Upper lobe of left lung (tissue), 6 donors: ENCODE measurements at regions not wholly inside any gene's neighbourhood (a gene's known extent, or its start where the extent isn't known, plus 50 kb on each side); places are given as distances from the start of the nearest gene placed in this dataset.
"Not testable (repeated sequence)": the region's sequence is repeated elsewhere in the genome, so short reads cannot be mapped to it uniquely, and the experiment has no call there.

Experiments
- ATAC-seq, 2 donors: fragments of 200-7000 bp; cut with Tn5 transposase; one replicate each; pipeline ENCODE4 v1.9.1; 2022; ENCODE audit warnings: mild to moderate bottlenecking in 2 of 2, moderate library complexity in 2 of 2; ENCODE audit not compliant: low FRiP score in 2 of 2
- DNase-seq, 2 donors: peaks; one replicate each; pipeline ENCODE4 v3.0.0-alpha.2; 2019 to 2020
- H3K27ac ChIP-seq, 4 donors: fragments of 200-600 bp; sonication (generic); one replicate each; pipeline ENCODE4 v1.5.1; 2016 to 2019
- H3K27me3 ChIP-seq, 4 donors: fragments of 200-600 bp; sonication (generic); one replicate each; pipeline ENCODE4 v1.5.1; 2017 to 2019
- H3K36me3 ChIP-seq, 4 donors: fragments of 200-600 bp; sonication (generic); one replicate each; pipeline ENCODE4 v1.5.1; 2016 to 2019
- H3K4me1 ChIP-seq, 4 donors: fragments of 200-600 bp; sonication (generic); one replicate each; pipeline ENCODE4 v1.5.1; 2018 to 2019
- H3K4me3 ChIP-seq, 4 donors: fragments of 200-600 bp; sonication (generic); one replicate each; pipeline ENCODE4 v1.5.1; 2017 to 2019; ENCODE audit warnings: mild to moderate bottlenecking in 2 of 4, moderate library complexity in 1 of 4
- H3K9me3 ChIP-seq, 4 donors: fragments of 200-600 bp; sonication (generic); one replicate each; pipeline ENCODE4 v1.5.1; 2018 to 2019
- EP300 ChIP-seq, 4 donors: sonication (generic); formaldehyde crosslinking; IDR thresholded peaks; one replicate each; pipeline ENCODE4 v1.5.1; 2017; ENCODE audit warnings: antibody characterized with exemption in 4 of 4, control low read depth in 2 of 4
- POLR2A ChIP-seq, 4 donors: fragments of 450-650 bp; IDR thresholded peaks; one replicate each; pipeline ENCODE4 v1.5.1; 2016 to 2017; ENCODE audit warnings: antibody characterized with exemption in 4 of 4, mild to moderate bottlenecking in 2 of 4
- POLR2AphosphoS5 ChIP-seq, 2 donors: sonication (generic); formaldehyde crosslinking; IDR thresholded peaks; one replicate each; pipeline ENCODE4 v1.5.1; 2017; ENCODE audit warnings: antibody characterized with exemption in 2 of 2
- WGBS, 2 donors: methylation state at CpG; one replicate each; pipeline ENCODE4 v1.1.5; 2017 to 2018; 5-methylcytosine and 5-hydroxymethylcytosine counted together
- TF ChIP-seq, protein P1 (sequence below), 6 experiments: fragments of 450-650 bp in 4 of 6; fragments of 200-600 bp in 2 of 6; sonication (generic) in 2 of 6; IDR thresholded peaks; one replicate each; pipeline ENCODE4 v1.5.1; 2016 to 2019; ENCODE audit warnings: antibody characterized with exemption in 6 of 6
- donor health status: DM: no; HTN: no; CAD: no; lungs with moderate emphysema.
- donor health status: DM: no; HTN: yes; CAD: no; lungs with severe emphysema.

DNA sequence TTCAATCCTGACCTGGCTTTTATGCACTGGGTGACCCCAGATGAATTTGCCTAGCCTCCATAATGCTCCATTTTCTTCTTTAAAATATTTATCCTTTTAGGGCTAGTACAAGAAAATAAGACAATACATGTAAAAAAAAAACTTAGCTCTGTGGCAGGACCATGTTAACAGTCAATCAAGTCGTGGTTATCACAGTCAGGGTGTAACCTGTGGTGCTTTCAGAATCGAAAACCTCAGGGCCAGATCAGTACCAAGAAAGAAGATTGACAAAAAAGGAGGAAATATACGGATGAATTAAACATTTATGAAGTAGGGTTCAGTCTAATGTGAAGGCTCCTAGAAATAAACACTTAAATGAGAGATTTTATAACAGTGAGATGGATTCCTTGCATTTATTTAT lies 347.2 kb upstream of the MAF start:
- no peak for DNase-seq
- no peaks in the 10 kb centered on the region for H3K4me1 ChIP-seq
- TF ChIP-seq EP300 (IDR thresholded peaks at IDR 0.05), result no peak
- no peak for TF ChIP-seq POLR2AphosphoS5 (IDR thresholded peaks at IDR 0.05)
- TF ChIP-seq POLR2A (IDR thresholded peaks at IDR 0.05), result no peak
- TF ChIP-seq, protein P1, sequence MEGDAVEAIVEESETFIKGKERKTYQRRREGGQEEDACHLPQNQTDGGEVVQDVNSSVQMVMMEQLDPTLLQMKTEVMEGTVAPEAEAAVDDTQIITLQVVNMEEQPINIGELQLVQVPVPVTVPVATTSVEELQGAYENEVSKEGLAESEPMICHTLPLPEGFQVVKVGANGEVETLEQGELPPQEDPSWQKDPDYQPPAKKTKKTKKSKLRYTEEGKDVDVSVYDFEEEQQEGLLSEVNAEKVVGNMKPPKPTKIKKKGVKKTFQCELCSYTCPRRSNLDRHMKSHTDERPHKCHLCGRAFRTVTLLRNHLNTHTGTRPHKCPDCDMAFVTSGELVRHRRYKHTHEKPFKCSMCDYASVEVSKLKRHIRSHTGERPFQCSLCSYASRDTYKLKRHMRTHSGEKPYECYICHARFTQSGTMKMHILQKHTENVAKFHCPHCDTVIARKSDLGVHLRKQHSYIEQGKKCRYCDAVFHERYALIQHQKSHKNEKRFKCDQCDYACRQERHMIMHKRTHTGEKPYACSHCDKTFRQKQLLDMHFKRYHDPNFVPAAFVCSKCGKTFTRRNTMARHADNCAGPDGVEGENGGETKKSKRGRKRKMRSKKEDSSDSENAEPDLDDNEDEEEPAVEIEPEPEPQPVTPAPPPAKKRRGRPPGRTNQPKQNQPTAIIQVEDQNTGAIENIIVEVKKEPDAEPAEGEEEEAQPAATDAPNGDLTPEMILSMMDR (IDR thresholded peaks at IDR 0.05), result no peak
- 76 to 78% methylated on average over 3 of the region's 3 CpGs for WGBS, 2 donors
- no peaks in the 10 kb centered on the region for H3K36me3 ChIP-seq
- no peak overlapping the region for H3K27ac ChIP-seq
- ATAC-seq, result no peak
- H3K4me3 ChIP-seq, result no peak overlapping the region
- no peaks in the 10 kb centered on the region for H3K27me3 ChIP-seq
- H3K9me3 ChIP-seq, result no peaks in the 10 kb centered on the region

DNA sequence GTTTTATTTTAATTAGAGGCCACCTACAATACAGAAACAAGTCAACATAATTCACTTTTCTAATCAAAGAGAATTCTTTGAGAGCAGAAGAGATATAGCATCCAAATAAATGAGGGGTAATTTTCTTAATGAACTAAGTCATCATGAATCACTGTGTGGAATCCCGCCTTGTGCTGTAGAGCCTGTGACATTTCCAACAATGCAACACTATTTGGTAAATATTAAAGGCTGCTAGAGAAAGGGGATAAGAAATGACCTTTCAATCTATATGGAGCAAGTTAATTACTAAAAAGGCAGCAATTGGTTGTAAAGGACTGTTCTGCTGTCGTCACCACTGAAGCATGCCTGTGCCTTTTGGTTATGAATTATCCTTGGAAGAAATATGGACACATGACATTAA lies 345.7 kb upstream of the MAF start:
- ATAC-seq (no peak), DNase-seq (no peak)
- TF ChIP-seq EP300 (IDR thresholded peaks at IDR 0.05), result no peak
- TF ChIP-seq POLR2A (IDR thresholded peaks at IDR 0.05), result no peak
- TF ChIP-seq, protein P1 (IDR thresholded peaks at IDR 0.05), result no peak
- TF ChIP-seq POLR2AphosphoS5 (IDR thresholded peaks at IDR 0.05), result no peak
- Histone ChIP-seq H3K9me3 (no peaks in the 10 kb centered on the region), H3K36me3 (no peaks in the 10 kb centered on the region), H3K4me3 (no peak overlapping the region), H3K27ac (no peak overlapping the region), H3K27me3 (no peaks in the 10 kb centered on the region), H3K4me1 (no peaks in the 10 kb centered on the region)
- 91 to 95% methylated on average over 2 of the region's 2 CpGs for WGBS, 2 donors

DNA sequence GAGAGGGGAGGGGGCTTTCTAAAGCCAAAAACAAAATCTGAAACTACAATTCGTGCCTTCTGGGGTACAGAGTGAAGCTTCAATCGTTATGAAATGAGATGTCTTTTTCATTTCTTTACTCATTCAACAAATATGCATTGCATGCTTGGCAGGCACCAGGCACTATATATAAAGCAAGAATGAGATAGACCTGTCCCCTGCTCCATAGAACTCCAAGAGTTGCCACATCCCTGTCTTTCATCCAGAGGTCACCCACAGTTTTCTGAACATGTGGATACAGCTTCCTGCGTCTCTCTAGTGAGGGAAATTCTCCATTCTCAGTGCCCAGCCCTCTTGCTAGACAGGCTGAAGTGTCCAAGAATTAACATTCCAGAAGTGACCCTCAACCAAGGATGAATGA lies 343.2 kb upstream of the MAF start:
- 68 to 73% methylated on average over 3 of the region's 3 CpGs for WGBS, 2 donors
- Histone ChIP-seq H3K36me3 (no peaks in the 10 kb centered on the region), H3K4me3 (no peak overlapping the region), H3K4me1 (no peaks in the 10 kb centered on the region), H3K9me3 (no peaks in the 10 kb centered on the region), H3K27ac (no peak overlapping the region), H3K27me3 (no peaks in the 10 kb centered on the region)
- TF ChIP-seq, protein P1 (IDR thresholded peaks at IDR 0.05), result no peak
- no peak for TF ChIP-seq POLR2AphosphoS5 (IDR thresholded peaks at IDR 0.05)
- TF ChIP-seq EP300 (IDR thresholded peaks at IDR 0.05), result no peak
- no peak for TF ChIP-seq POLR2A (IDR thresholded peaks at IDR 0.05)
- DNase-seq (no peak), ATAC-seq (no peak)

DNA sequence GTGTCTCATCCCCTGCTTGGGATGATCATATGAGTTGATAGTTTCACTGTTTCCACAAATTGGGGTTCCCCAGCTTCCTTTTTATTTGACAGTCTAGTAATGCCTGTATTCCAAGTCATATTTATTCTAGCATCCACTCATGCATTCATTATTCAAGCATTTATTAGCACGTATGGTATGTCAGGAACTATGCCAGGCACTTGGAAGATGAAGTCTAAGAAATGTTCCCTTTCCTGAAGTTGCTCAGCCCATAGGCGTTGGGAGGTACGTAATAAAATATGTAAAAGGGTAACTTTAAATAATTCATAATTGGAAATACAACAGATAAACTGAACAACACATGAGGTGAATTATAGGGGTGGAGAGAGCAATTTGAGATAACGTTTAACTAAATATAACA lies 338.0 kb upstream of the MAF start:
- WGBS, 2 donors, result 77 to 80% methylated on average over 4 of the region's 4 CpGs
- ATAC-seq, result no peak

DNA sequence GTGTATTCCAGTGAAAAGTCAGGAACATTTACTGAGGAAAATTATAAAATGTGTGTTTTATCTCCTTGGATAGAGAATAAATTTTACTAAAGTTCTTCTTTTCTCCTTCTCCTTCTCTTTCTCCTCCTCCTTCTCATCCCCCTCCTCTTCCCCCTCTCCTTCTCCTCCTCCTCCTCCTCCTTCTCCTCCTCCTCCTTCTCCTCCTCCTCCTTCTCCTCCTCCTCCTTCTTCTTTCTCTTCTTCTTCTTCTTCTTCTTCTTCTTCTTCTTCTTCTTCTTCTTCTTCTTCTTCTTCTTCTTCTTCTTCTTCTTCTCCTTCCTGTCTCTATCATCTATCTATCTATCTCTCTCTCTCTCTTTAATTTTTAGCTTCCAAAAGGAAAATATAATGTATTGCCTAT lies 337.1 kb upstream of the MAF start:
- H3K9me3 ChIP-seq, H3K36me3 ChIP-seq, ATAC-seq, H3K27me3 ChIP-seq, H3K4me3 ChIP-seq, H3K27ac ChIP-seq, DNase-seq, H3K4me1 ChIP-seq: not testable (repeated sequence)

More for the DNA sequence above, 338.0 kb upstream of the MAF start:
- no peak overlapping the region for H3K4me3 ChIP-seq
- H3K36me3 ChIP-seq, result no peaks in the 10 kb centered on the region
- no peaks in the 10 kb centered on the region for H3K27me3 ChIP-seq
- TF ChIP-seq EP300 (IDR thresholded peaks at IDR 0.05), result no peak
- TF ChIP-seq POLR2AphosphoS5 (IDR thresholded peaks at IDR 0.05), result no peak
- TF ChIP-seq, protein P1 (IDR thresholded peaks at IDR 0.05), result no peak
- no peak for TF ChIP-seq POLR2A (IDR thresholded peaks at IDR 0.05)
- H3K4me1 ChIP-seq, result no peaks in the 10 kb centered on the region
- H3K9me3 ChIP-seq, result no peaks in the 10 kb centered on the region
- no peak overlapping the region for H3K27ac ChIP-seq
- DNase-seq, result no peak
